ENCODE measurements at regions not wholly inside any gene's neighbourhood (a gene's known extent, or its start where the extent isn't known, plus 50 kb on each side); places are given as distances from the start of the nearest gene placed in this dataset.

DNA sequence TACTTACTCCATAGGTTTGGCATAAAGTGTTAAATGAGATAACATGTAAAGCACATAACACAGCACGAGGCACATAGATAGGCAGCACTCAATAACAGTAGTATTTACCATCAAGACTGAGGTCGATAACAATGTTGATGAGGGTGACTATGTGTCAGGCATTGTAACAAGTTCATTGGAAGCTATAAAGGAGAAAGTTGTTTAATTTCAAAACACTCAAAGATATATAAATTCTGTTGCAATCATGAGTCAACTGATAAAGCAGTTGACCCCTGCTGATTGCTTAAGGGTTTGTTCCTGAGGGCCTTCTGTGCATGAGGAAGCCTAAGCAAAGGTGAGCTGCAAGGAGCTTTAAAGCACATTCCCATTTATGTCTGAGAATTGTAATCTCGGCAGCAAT is 760.5 kb downstream of the SATB2 start:
- Histone ChIP-seq H3K4me1 (no peaks in the 10 kb centered on the region), H3K4me3 (replicated peaks in 1 of 3) (no peak overlapping the region), H3K36me3 (no peaks in the 10 kb centered on the region), H3K9me3 (no peaks in the 10 kb centered on the region), H3K27ac (no peak overlapping the region), H3K27me3 (no peaks in the 10 kb centered on the region)
- intact Hi-C loops (cut with DNase I): no loop called here
- TF ChIP-seq POLR2A (IDR thresholded peaks at IDR 0.05): no peak
- TF ChIP-seq, protein P1, sequence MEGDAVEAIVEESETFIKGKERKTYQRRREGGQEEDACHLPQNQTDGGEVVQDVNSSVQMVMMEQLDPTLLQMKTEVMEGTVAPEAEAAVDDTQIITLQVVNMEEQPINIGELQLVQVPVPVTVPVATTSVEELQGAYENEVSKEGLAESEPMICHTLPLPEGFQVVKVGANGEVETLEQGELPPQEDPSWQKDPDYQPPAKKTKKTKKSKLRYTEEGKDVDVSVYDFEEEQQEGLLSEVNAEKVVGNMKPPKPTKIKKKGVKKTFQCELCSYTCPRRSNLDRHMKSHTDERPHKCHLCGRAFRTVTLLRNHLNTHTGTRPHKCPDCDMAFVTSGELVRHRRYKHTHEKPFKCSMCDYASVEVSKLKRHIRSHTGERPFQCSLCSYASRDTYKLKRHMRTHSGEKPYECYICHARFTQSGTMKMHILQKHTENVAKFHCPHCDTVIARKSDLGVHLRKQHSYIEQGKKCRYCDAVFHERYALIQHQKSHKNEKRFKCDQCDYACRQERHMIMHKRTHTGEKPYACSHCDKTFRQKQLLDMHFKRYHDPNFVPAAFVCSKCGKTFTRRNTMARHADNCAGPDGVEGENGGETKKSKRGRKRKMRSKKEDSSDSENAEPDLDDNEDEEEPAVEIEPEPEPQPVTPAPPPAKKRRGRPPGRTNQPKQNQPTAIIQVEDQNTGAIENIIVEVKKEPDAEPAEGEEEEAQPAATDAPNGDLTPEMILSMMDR (IDR thresholded peaks at IDR 0.05): no peak
- DNase-seq: no peak
- WGBS, 2 donors: 80 to 86% methylated on average over 3 of the region's 3 CpGs

DNA sequence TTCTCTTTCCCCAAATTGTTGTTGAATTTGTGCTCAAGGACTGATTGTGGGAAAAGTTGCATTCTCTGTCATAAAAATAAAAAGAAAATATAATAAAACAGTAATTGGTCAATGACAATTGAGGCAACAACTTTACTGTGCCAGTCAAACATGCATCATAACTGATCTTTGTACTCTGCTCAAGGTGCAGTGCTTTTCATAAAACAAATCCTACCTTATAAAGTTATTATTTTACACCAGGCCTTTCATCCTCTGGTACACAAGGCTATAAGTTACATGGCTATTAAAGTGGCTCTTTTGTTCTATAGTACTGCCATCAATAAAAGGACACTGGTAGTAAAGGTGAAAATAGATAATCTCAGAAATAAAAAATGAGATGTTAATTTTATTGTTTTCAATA is 761.9 kb downstream of the SATB2 start:
- intact Hi-C loops (cut with DNase I): no loop called here
- H3K36me3 ChIP-seq: no peaks in the 10 kb centered on the region
- DNase-seq: no peak

DNA sequence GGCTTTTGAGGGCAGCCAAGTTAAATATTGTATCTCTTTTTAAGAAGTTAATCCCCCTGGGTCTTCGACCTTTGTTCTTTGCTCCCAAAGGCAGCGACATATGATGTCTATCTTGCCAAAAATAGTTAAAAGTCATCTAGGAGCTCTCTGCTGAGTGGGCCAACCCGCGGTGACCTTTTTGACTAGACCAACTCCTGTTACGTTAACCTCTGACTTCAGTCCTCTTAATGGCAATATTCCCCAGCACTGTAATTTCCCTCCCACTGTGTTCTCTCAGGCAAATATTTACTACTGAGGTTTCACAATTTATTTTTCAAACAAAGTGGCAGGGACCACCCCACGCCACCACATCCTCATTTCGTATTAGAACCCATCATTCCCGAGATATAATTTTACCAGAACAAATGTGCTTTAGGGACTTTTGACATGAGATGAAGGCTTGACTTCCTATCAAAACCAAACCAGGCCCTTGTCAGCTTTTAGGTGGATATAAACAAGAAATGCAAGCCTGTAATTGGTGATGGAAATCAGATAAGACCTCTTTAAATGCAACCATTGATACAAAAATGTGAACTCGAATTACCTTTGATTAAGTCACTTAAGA is 764.7 kb downstream of the SATB2 start:
- intact Hi-C loops (cut with DNase I): no loop called here
- Histone ChIP-seq H3K27me3 (no peaks in the 10 kb centered on the region), H3K36me3 (no peaks in the 10 kb centered on the region), H3K4me3 (replicated peaks in 1 of 3) (no peak overlapping the region), H3K9me3 (no peaks in the 10 kb centered on the region), H3K4me1 (no peaks in the 10 kb centered on the region), H3K27ac (no peak overlapping the region)
- 41% methylated on average over 9 of the region's 9 CpGs for WGBS, 2 donors
- TF ChIP-seq POLR2A (IDR thresholded peaks at IDR 0.05): no peak
- TF ChIP-seq, protein P1 (IDR thresholded peaks at IDR 0.05): no peak
- no peak for DNase-seq

More for the DNA sequence above, 761.9 kb downstream of the SATB2 start:
- Histone ChIP-seq H3K27me3 (no peaks in the 10 kb centered on the region), H3K4me1 (no peaks in the 10 kb centered on the region), H3K9me3 (no peaks in the 10 kb centered on the region), H3K4me3 (replicated peaks in 1 of 3) (no peak overlapping the region), H3K27ac (no peak overlapping the region)
- TF ChIP-seq, protein P1 (IDR thresholded peaks at IDR 0.05): no peak
- TF ChIP-seq POLR2A (IDR thresholded peaks at IDR 0.05): no peak

DNA sequence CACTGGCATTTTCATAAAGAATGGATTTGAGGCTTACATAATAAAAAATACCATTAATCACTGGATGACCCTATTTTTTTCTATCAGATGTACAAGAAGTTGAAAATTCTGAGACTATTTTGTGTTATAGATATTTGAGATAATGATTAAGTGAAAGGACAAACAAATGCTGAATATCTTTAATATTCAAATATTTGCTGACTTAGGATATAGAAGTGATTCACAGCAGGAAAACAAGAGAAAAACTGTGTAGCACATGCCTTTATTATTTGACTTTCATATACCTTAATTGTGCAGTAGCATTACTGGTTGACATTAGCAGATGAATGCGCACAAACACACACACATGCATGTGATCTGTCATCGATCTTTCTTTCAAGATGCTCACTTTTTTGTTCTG is 766.5 kb downstream of the SATB2 start:
- TF ChIP-seq POLR2A (IDR thresholded peaks at IDR 0.05): no peak
- TF ChIP-seq, protein P1 (IDR thresholded peaks at IDR 0.05): no peak
- intact Hi-C loops (cut with DNase I): no loop called here

DNA sequence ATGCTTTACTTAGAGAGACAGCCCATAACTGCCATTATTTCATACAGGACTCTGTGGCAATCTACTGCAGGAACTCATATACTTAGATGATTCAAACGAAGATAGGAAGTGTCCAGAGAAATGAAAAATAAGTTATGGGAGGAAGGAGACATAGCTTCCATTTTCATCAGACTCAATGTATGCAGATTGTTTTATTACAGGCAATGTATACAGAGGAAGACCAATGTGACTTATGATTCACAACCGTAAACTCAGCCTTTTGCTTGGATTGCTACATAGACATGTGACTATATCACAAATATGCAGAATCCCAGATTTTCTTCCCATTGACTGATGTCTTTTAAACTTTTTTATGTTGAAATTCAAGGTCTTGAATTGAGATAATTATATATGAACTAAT is 793.4 kb downstream of the SATB2 start:
- TF ChIP-seq POLR2A (IDR thresholded peaks at IDR 0.05): no peak
- TF ChIP-seq, protein P1 (IDR thresholded peaks at IDR 0.05): no peak
- 77 to 88% methylated on average over 2 of the region's 2 CpGs for WGBS, 2 donors
- no peak overlapping the region for H3K27ac ChIP-seq
- no peaks in the 10 kb centered on the region for H3K9me3 ChIP-seq
- H3K27me3 ChIP-seq: no peaks in the 10 kb centered on the region
- intact Hi-C loops (cut with DNase I): no loop called here
- no peaks in the 10 kb centered on the region for H3K36me3 ChIP-seq
- no peak overlapping the region for H3K4me3 ChIP-seq (replicated peaks in 1 of 3)
- DNase-seq: no peak
- H3K4me1 ChIP-seq: no peaks in the 10 kb centered on the region

More for the DNA sequence above, 766.5 kb downstream of the SATB2 start:
- Histone ChIP-seq H3K27ac (no peak overlapping the region), H3K4me3 (replicated peaks in 1 of 3) (no peak overlapping the region), H3K27me3 (no peaks in the 10 kb centered on the region), H3K4me1 (no peaks in the 10 kb centered on the region), H3K36me3 (no peaks in the 10 kb centered on the region), H3K9me3 (no peaks in the 10 kb centered on the region)
- no peak for DNase-seq
- WGBS, 2 donors: 92 to 95% methylated on average over 2 of the region's 2 CpGs

Data from thyroid gland (tissue), 4 donors.